GM19397 (cell line): ENCODE measurements at regions not wholly inside any gene's neighbourhood (a gene's known extent, or its start where the extent isn't known, plus 50 kb on each side); places are given as distances from the start of the nearest gene placed in this dataset.
"Not testable (repeated sequence)": the region's sequence is repeated elsewhere in the genome, so short reads cannot be mapped to it uniquely, and the experiment has no call there.

Experiments
- ATAC-seq: cut with Tn5 transposase; IDR thresholded peaks from one replicate; pipeline ENCODE4 v1.9.1; 2021; ENCODE audit warnings: mild to moderate bottlenecking, moderate library complexity; ENCODE audit not compliant: unreplicated experiment

DNA sequence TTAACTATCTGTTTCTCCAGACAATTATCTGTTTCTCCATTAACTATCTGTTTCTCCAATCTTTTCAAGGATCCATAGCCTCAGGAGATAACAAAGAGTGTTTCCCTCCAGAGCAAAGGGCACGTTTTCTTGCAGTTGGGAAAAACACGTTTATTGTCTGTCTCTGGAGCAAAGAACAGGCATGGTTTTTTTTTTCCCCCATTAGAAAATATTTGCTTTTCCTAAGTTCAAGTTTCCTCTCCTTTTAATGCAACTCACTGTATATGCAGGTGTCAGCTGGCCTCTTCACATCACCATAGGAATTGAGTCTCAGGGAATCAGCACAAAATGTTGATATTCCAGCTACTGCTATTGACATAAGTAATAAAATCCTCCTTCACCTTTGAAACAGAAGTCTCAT lies 984.4 kb downstream of the RAB28 start:
- no peak for ATAC-seq

DNA sequence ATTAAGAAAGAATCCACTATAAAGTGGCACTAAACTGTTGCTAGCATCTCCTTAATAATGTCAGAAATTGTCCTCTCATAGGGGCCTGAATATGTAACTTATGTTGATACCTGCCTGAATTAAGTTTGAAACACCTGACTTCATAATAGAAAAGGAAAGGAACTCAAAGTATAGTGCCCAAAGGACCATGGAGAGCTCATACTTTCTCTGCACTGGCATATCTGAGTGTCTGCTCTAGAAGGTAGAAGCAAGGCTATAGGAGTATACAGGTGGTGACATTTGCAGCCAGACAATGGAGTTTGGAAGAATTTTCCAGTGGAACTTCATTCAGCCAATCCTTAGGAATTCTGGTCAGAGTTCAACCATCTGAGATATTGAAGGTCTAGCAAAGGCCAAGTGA lies 988.9 kb downstream of the RAB28 start:
- no peak for ATAC-seq

DNA sequence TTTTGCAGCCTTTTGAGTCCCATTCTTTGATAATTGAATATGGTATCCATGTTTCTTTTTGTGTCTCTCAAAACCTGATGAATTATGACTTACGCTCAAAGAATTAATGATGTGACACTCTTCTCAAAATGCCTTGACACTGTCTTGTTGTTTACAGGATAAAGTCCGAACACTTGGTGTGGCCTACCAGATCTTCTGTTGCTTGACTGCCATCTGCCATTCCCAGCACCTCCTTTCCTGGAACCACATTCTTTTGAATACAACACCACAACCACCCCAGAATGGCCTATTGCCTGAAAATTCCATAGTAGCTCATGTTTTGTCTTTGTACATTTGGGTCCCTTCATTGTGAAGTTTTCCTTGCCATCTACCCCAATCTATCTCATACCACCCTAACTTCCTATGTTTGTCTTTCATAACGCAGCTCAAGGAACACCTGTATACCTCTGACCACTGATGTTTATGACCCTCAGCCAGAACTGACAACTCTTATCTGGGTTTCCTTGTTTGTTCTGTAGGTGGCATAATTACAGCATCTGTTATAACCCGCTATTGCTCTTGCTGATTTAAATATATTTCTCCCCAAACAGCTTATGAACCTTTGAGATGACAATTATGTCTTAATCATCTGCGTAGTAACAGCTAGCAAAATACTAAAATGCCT lies 991.3 kb downstream of the RAB28 start:
- ATAC-seq = no peak

DNA sequence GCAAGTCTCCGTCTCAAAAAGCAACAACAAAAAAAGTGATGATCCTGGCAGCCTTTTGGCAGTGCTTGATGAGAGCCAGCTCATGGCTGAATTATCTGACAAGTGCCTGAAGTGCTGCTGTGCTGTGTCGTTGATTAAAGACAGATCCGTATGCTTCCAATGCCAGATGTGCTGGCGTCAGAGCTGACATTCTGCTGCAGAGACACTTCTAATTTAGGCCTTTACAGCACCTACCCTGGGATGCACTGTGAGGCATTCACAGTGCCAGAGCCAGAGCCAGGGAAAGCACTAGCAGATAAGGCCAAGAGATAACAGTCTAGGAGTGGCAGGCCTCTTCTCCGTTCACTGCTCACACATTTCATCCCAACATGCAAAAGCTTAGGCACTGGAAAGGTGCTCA lies 995.5 kb downstream of the RAB28 start:
- no peak for ATAC-seq

DNA sequence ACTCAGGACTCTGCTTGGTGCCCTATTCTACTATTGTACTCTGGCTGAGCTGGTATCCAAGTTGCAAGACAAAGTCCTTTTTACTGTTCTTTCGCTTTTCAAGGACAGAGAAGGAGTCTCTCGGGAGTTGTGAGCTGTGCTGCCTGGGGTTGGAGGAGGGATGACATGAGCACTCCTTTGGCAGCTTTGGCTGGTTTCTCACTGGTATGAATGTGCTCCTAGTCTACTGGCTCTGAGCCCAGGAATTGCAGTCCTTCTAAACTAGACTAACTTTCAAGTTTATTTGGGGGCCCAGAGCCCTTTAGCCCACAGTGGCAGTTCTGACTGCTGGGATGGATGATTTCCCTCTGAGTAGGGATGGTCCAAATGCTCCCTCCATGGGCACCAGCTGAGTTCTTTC lies 997.1 kb downstream of the RAB28 start:
- no peak for ATAC-seq

DNA sequence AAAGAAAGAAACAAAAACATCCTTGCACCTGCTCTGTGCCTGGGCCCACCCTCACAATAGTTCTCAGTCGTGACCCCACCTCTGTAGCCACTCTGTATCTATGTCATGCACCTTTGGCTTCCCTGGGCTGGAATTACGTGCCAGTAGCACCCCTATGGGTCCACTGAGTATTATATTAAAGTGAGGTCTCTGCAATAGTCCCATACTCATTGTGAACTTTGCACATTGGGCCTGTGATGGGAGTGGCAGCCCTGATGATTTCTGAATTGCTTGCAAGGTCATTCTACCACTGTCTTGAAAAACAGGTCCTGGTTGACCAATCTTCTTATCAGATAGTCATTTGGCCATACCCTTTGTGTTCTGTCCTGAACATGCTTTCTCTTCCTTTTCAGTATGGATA lies 1012.1 kb downstream of the RAB28 start:
- ATAC-seq = no peak

DNA sequence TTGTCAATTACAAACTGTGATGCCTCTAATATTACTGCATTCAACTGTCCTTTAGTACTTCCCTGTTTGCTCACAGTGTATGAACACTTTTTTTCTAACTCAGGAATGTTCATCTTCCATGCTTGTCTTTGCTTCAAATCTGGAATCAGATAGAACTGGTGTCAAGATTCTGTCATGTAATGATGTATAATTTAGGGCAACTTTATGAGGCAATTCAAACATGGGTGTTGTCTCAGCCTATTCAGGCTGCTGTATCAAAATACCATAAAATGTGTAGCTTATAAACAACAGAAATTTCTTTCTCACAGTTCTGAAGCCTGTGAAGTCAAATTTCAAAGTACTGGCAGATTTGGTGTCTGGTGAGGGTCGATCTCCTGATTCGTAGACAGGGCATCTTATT lies 1012.9 kb downstream of the RAB28 start:
- no peak for ATAC-seq

DNA sequence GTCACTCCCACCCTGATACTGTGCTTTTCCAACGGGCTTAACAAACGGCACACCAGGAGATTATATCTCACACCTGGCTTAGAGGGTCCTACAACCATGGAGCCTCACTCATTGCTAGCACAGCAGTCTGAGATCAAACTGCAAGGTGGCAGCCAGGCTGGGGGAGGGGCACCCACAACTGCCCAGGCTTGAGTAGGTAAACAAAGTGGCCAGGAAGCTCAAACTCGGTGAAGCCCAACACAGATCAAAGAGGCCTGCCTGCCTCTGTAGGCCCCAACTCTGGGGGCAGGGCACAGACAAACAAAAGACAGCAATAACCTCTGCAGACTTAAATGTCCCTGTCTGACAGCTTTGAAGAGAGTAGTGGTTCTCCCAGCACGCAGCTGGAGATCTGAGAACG lies 1022.6 kb downstream of the RAB28 start:
- not testable (repeated sequence) for ATAC-seq

DNA sequence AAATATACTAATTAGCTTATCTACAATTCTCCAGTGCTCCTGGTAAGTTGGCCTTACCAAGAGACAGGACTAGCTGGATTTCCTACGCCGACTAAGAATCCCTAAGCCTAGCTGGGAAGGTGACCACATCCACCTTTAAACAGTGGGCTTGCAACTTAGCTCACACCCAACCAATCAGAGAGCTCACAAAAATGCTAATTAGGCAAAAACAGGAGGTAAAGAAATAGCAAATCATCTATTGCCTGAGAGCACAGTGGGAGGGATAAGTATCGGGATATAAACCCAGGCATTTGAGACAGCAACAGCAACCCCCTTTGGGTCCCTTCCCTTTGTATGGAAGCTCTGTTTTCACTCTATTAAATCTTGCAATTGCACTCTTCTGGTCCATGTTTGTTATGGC lies 1025.0 kb downstream of the RAB28 start:
- ATAC-seq = no peak

DNA sequence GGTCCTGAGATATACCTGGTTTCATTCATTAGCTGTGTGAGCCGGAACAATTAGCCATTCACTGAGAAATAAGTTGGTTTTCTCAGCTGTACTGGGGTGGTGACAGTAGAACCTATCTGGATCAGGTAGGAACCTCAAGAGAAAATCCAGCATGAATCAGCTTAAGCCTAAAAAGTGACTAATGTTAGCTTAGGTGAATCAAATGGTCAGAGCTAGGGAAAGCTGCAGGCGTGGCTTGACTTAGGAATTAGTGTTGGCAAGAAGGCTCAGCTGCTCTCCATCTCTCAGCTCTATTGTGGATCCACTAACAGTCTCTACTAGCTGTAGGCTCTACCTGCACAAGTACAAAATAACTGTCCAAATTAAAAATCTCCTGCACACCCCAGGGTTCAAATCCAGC lies 1025.5 kb downstream of the RAB28 start:
- ATAC-seq = no peak

DNA sequence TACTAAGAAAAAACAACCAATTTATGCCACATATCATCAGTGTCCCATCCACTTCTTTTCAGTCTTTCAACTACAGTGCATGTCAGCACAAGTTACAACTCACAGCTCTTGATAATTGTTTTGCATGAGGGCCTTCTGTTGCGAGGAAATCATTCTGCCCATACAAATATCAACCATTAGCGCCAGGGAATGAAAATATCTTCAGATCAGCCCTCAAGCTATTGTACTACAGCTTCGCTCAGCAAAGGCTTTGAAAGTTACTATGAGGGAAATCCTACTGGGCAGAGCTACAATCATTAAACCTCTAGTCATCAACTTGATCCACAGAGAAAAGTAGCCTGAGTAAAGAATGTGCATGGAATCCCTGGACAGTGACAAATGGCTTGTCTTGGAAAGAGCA lies 1023.6 kb upstream of the HS3ST1 start:
- no peak for ATAC-seq

DNA sequence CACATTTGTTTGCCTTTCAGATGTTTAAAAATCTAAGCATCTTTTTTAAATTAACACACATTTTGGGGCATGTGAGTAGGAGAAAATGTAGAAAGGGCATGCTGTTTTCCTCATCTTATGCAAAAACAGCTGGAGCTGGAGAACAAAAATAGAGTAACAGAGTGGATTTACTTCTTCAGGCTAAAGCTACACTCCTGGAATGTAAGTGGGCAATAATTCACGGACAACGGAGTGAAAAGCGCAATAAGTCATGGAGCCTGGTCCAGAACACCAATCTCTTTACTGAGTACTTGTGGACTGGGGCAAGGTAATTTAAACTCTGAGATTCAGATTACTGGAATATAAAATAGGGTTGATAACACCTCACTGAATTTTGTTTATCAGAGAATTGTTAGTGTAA lies 1018.8 kb upstream of the HS3ST1 start:
- ATAC-seq = no peak

DNA sequence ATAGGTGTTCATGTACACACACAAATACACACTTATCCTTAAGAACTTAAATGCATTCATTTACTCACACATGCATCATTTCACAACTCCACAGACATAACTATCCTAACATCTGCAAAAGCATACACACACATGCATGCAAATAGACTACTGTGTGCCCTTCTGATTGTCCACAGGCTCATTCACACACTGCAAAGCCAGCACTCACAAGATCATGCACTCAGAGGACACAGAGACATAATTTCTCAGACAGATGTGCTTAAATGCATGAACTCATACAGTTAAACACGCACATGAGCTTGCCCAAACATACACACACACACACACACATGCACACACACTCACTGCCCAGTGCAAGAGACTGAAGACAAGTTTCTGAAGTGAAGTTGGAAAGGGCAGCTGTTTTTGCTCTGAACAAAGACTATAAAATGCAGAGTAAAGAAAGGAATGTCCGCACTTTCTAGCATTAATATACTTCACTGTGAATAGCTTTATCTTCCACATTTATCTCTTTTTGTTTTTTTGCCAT lies 1018.0 kb upstream of the HS3ST1 start:
- no peak for ATAC-seq

DNA sequence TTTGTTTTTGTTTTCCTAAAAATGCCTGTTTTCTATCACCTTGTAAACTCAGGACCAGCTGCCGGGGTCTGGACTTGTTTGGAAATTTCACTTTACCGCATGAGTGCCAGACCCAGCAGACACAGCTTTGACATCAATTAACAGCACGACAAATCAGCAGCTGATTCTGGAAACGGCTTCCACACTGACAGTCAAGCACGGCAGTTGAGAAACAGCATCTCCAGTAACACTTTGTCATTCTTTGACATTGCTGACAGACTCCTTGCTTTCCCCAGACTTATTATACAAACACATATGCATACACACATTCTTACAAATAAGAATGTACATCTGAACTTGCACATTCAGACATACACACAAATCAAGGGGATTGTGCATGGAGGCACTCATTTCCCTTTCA lies 1017.6 kb upstream of the HS3ST1 start:
- no peak for ATAC-seq

DNA sequence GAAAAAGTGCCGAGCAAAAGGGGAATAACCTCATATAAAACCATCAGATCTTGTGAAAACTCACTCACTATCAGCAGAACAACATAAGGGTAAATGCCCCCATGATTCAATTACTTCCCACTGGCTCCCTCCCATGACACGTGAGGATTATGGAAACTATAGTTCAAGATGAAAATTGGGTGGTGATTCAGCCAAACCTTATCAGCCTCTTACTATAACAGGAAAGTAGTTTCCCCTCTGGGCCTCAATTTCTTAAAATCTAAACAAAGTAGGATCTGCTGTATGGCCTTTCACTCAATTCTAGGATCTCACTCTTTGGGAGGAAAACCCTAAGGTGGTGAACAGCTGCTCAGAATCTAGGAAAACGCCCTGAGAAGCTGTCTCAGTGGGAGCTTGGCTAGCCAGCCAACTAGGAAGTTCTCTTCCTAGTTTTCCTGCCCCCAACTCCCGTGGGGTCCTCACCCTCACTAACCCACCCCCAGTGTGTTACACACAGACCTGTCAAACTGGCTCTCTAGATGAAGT lies 1017.1 kb upstream of the HS3ST1 start:
- ATAC-seq = no peak

DNA sequence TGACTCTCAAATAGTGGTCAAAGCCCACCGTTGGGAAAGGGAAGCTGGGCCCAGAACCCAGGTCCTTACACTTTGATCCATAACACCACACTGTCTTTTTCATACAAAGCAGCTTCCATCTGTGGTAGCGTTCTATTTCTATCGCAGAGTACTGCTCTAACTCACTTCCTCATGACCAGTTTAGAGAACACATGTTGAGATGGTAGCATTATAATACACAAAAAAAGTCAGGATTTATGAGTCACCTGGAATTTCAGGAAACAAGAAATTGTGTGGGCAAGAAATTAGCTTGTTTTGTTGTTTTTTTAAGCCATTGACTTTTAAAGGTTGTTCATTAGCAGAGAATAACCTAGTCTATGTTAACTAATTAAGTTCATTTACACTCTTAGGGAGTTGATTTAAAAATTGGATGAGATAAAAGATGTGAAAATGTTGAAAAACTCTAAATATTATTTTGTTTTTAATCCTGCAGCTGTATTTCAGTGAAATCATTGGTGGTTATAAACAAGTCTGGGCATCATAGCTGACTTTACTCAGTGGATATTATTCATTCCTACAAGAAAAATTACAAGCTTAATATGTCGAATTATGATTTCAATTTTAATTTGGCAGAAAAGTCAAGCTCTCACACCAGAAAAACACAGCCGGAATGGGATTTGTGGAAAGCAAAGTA lies 1011.1 kb upstream of the HS3ST1 start:
- no peak for ATAC-seq

DNA sequence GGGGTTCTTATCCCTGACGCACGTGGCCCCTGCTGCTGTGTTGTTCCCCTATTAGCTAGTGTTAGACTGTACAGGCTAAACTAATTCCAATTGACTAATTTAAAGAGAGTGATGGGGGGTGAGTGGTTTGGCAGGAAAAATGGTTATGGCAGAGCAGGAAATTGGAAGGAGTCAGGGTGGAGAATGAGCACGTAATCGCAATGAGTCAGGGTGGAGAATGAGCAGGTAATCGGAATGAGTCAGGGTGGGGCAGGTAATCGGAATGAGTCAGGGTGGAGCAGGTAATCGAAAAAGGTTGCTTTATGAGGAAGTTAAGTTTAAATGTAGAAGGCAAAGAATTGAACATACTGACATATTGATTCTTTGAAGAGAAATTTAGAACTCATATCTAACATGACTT lies 1002.6 kb upstream of the HS3ST1 start:
- ATAC-seq = not testable (repeated sequence)

DNA sequence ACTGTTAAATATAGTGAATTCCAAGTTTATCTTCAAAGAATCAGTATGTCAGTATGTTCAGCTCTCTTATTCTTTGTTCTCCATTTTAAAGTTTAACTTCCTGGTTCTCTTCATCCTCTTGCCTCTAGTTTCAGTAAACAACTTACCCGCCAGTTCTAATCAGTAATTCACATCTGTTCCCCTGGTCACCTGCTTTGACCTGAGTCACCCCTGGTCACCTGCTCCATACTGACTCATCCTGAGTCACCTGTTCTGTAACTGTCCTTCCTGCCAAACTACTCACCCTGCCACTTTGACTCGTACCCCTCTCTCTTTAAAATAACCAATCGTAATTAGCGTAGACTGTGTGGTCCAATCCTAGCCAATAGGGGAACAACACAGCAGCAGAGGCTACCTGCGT lies 992.7 kb upstream of the HS3ST1 start:
- ATAC-seq = no peak

DNA sequence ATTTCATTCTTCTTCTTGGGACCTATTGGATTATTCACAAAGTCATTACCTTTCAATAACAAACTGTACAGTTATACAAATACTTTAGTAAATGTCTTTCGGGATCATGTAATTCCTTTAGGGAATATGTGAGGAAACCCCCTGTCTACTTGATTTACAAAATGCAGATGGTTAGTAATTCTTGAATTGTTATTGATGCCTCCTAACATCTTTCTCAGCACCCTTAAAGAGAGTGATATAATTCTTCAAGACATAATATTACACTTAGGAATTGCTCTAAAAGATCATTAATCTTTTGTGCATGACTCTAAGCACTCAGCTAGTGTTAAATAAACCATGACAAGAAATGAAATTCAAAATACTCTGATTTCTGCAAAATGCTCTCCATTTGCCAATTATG lies 988.1 kb upstream of the HS3ST1 start:
- no peak for ATAC-seq

DNA sequence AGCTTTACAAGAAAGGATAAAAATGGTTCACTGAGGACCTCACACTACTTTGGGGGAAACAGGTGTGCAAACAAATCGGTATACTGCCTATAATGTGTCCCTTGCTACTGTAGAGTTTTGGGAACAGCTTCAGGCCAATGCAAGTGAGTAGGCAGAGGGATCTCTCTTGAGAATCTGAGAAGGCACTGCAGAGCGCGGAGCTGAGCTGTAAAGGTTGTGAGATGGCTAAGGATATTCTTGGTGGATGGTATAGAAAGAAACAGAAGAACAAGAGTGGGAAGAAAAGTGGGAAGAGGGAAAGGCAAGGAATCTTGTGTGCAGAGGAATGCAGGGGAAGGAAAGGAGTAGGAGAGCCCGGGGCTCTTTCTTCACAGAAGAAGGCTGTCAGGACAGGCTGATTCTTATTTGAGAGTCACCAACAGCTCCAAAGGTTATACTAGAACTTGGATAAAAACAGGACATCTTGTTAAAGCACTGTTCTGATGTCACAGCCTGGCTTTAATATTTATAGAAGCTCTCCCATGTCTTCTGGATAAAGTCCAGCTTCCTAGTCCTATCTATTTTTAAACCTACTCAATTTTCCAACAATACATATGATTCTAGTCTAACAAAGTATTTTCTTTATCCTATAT lies 985.6 kb upstream of the HS3ST1 start:
- ATAC-seq = no peak

DNA sequence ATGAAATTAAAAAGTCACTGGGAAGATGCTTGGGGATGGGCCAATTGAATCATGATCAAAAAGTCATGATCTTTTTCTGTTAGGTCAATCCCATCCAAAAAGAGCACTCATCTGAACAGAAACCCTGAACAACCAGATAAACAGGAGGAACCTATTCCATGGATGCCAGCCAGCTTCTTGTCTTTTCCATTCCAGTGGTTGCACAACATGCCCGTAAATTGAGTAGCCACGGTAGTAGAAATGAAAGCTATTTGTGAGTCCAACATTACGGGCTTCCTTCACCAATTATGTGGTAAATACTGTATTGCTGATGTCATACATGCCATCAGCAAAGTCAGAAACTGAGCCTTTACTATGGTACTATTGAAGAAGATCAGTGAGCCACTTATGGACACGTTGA lies 982.4 kb upstream of the HS3ST1 start:
- no peak for ATAC-seq
